Dendritic cell treated with granulocyte-macrophage colony-stimulating factor and Interleukin-4, amounts not matched to agents 40 ng/mL and 50 ng/mL, for 4 days (primary cell): ENCODE measurements at regions not wholly inside any gene's neighbourhood (a gene's known extent, or its start where the extent isn't known, plus 50 kb on each side); places are given as distances from the start of the nearest gene placed in this dataset.
"Not testable (repeated sequence)": the region's sequence is repeated elsewhere in the genome, so short reads cannot be mapped to it uniquely, and the experiment has no call there.

Experiments used
- H3K27ac Mint-ChIP-seq: one replicate; pipeline ENCODE4 v1.8.0; 2022; ENCODE audit warnings: mild to moderate bottlenecking, mixed read lengths
- H3K27me3 Mint-ChIP-seq: one replicate; pipeline ENCODE4 v1.8.0; 2022; ENCODE audit warnings: mild to moderate bottlenecking, mixed read lengths
- H3K36me3 Mint-ChIP-seq: one replicate; pipeline ENCODE4 v1.8.0; 2022; ENCODE audit warnings: low read depth, mixed read lengths
- H3K4me1 Mint-ChIP-seq: one replicate; pipeline ENCODE4 v1.8.0; 2022; ENCODE audit warnings: low read depth, mixed read lengths
- H3K4me3 Mint-ChIP-seq: one replicate; pipeline ENCODE4 v1.8.0; 2022; ENCODE audit warnings: mild to moderate bottlenecking, moderate library complexity, mixed read lengths
- H3K9me3 Mint-ChIP-seq: one replicate; pipeline ENCODE4 v1.8.0; 2022; ENCODE audit warnings: mixed read lengths
- intact Hi-C: fragments of 100-400 bp; cut with micrococcal nuclease; formaldehyde crosslinking; loops from one replicate; pipeline ENCODE4 v1.15.0; 2022

DNA sequence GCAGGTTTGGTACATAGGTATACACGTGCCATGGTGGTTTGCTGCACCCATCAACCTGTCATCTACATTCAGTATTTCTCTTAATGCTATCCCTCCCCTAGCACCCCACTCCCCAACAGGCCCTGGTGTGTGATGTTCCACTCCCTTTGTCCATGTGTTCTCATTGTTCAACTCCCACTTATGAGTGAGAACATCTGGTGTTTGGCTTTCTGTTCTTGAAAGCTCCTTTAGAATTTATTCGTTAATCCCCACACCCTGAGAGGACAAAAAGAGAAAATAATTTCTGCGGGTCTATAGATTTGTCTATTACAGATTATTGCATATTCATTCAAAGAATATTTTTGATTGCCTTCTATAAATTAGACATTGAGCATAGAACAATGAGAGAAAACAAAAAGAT is 455.5 kb downstream of the PLPP3 start:
- intact Hi-C loops: no loop called here
- H3K4me3 Mint-ChIP-seq: no peak overlapping the region

DNA sequence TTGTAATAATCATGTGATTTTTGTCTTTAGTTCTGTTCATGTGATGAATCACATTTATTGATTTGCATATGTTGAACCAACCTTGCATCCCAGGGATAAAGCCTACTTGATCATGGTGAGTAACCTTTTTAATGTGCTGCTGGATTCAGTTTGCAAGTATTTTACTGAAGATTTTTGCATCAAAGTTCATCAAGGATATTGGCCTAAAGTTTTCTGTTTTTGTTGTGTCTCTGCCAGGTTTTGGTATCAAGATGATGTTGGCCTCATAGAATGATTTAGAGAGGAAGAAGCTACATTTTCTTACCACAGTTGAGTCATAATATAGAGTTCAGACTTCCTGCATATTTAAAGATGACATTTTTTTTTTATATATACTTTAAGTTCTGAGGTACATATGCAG is 455.9 kb downstream of the PLPP3 start:
- Mint-ChIP-seq H3K27me3 (peaks cover 24% of the 10 kb centered on the region), H3K4me3 (no peak overlapping the region), H3K9me3 (peaks cover 28% of the 10 kb centered on the region), H3K4me1 (no peaks in the 10 kb centered on the region), H3K27ac (no peak overlapping the region), H3K36me3 (no peaks in the 10 kb centered on the region)
- intact Hi-C loops: no loop called here

More for the DNA sequence above, 455.5 kb downstream of the PLPP3 start:
- peaks cover 28% of the 10 kb centered on the region for H3K27me3 Mint-ChIP-seq
- H3K9me3 Mint-ChIP-seq: peaks cover 28% of the 10 kb centered on the region
- no peaks in the 10 kb centered on the region for H3K4me1 Mint-ChIP-seq
- no peak overlapping the region for H3K27ac Mint-ChIP-seq
- no peaks in the 10 kb centered on the region for H3K36me3 Mint-ChIP-seq

DNA sequence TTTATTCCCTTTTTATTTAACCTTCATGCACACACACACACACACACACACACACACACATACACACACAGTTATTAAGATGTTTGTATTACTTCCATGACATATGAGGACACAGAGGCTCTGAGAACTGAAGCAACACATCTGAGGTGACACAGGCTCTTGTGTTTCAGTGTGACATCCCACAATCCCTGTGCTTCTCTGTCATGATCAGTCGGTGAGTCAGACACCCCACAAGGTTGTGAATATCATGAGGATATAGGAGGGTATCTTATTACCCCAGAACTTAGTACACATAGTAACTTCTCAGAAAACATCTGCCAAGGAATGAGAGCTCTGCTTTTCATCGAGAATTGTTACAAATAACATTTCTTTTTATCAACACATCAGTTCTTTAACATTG is 459.3 kb downstream of the PLPP3 start:
- Mint-ChIP-seq H3K4me1 (no peaks in the 10 kb centered on the region), H3K36me3 (no peaks in the 10 kb centered on the region), H3K9me3 (peaks cover 27% of the 10 kb centered on the region), H3K4me3 (no peak overlapping the region), H3K27ac (no peak overlapping the region), H3K27me3 (peaks cover 28% of the 10 kb centered on the region)
- intact Hi-C loops: no loop called here

DNA sequence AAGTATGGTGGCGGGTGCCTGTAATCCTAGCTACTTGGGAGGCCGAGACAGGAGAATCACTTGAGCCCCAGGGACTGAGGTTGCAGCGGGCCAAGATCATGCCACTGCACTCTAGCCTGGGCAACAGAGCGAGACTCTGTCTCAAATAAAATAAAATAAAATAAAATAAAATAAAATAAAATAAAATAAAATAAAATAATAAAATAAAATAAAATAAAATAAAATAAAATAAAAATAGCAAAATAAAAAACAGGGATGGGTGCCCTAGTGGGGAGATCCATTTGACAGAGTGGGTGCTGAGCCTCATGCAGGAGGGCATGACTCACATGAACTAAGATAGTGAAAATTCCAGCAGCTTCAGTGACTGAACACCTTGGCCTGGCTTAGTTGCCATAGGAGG is 460.7 kb downstream of the PLPP3 start:
- peaks cover 27% of the 10 kb centered on the region for H3K9me3 Mint-ChIP-seq
- intact Hi-C loops, H3K4me1 Mint-ChIP-seq, H3K36me3 Mint-ChIP-seq, H3K4me3 Mint-ChIP-seq, H3K27ac Mint-ChIP-seq: not testable (repeated sequence)
- peaks cover 27% of the 10 kb centered on the region for H3K27me3 Mint-ChIP-seq

DNA sequence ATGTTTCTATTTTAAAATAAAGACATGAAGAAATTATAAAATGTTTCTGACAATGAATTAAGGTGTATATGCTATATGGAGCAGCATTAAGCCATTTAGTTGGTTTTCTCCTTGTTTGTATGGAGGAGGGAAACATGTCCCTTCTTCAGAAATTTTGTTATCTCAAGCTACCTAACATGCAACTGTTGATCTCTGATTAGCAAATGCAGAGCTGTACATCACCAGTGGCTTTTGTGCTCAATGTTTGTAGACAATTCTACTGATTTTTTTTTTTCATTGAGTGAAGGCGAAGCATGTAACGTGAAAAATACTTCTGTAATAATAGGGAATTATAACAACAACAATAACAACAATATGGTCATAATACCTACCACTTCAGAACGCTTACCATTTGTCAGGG is 463.7 kb downstream of the PLPP3 start:
- H3K27me3 Mint-ChIP-seq: peaks cover 32% of the 10 kb centered on the region
- intact Hi-C loops: no loop called here
- no peaks in the 10 kb centered on the region for H3K4me1 Mint-ChIP-seq
- no peaks in the 10 kb centered on the region for H3K36me3 Mint-ChIP-seq
- no peak overlapping the region for H3K4me3 Mint-ChIP-seq
- H3K9me3 Mint-ChIP-seq: peaks cover 8% of the 10 kb centered on the region
- H3K27ac Mint-ChIP-seq: no peak overlapping the region

DNA sequence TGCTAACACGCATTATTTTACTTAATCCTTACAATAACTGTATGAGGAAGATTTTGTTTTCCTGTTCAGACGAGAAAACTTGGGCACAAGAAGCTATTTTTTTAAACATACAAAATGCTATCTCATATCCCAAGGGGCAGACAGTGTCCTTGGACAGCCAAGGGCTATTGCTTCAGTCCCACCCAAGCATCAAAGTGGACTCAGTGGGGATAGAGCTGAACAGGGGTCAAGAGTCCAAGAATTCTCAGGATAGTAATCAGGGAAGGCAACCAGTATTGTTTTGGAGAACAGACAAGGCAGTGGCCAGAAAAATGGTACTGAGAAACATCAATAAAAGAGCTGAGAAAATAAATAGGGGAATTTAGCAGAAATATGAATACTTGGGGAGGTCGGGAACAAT is 465.7 kb downstream of the PLPP3 start:
- Mint-ChIP-seq H3K9me3 (peaks cover 8% of the 10 kb centered on the region), H3K27ac (no peak overlapping the region), H3K4me1 (no peaks in the 10 kb centered on the region), H3K4me3 (no peak overlapping the region), H3K27me3 (peaks cover 35% of the 10 kb centered on the region), H3K36me3 (no peaks in the 10 kb centered on the region)
- intact Hi-C loops: no loop called here

DNA sequence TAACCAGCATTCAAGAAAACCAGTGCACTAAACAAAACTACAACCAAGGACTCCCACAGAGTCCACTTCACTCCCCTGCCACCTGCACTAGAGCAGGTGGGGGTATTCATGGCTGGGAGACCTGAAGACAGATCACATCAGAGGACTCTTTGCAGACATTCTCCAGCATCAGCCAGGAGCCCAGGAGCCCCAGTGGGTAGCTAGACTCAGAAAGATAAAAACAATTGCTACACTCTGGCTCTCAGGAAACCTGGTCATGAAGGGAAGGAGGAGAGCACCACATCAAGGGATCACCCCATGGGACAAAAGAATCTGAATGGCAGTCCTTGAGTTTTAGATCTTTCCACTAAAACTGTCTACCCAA is 472.1 kb downstream of the PLPP3 start:
- Mint-ChIP-seq H3K27ac (no peak overlapping the region), H3K4me3 (no peak overlapping the region), H3K27me3 (peaks cover 34% of the 10 kb centered on the region), H3K4me1 (no peaks in the 10 kb centered on the region), H3K9me3 (peaks cover 41% of the 10 kb centered on the region), H3K36me3 (no peaks in the 10 kb centered on the region)
- intact Hi-C loops: no loop called here

DNA sequence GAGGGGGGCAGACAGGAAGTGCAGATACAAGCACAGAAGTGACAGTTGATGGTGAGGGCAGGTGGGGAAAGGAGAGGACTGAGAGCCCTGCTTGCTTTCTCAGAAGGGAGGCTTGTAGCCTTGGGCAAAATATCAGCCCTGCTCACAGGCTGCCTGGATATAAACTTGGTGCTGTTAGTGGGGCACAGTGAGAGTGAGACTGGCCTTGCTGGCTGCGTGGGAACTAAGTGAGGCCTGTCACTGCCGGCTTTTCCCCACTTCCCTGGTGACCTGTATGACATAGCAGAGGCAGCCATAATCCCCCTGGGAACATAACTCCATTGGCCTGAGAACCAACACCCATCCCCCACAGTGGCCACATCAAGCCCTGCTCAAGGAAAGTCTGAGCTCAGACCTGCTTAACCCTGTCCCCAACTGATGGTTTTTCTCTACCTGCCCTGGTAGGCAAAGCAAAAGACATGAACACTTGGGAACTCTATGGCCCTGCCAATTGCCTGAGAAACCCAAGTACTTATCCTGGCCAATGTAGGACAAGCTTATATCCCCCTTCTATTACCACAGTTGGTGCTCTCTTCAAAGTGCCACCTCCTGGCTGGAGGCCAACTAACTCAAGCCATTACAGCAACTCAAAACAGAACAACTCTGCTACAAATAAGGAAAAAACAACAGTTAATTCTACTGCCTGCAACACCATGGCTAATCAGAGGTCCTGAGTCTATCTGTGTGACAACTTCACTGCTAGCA is 472.7 kb downstream of the PLPP3 start:
- intact Hi-C loops: no loop called here
- no peak overlapping the region for H3K27ac Mint-ChIP-seq
- H3K4me1 Mint-ChIP-seq: no peaks in the 10 kb centered on the region
- no peak overlapping the region for H3K4me3 Mint-ChIP-seq
- peaks cover 36% of the 10 kb centered on the region for H3K27me3 Mint-ChIP-seq
- no peaks in the 10 kb centered on the region for H3K36me3 Mint-ChIP-seq
- H3K9me3 Mint-ChIP-seq: peaks cover 41% of the 10 kb centered on the region

DNA sequence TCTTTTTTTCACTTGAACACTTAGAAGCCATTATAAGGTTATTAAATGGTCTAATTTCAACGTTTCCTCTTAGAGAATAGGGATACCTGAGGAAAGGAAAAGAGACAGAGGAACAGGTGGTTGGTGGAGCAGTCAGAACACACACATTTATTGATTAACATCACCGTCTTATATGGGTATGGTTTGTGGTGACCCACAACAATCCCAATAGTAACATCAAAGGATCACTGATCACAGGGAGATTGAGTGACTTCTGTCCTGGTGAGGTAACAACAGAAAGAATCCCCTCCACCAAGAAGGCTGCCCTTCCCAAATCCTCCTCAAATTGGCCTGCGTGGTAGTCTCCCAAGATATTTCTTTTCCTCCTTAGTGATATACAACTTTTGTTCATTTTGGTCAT is 474.0 kb downstream of the PLPP3 start:
- Mint-ChIP-seq H3K27me3 (peaks cover 29% of the 10 kb centered on the region), H3K4me1 (no peaks in the 10 kb centered on the region), H3K27ac (no peak overlapping the region), H3K9me3 (peaks cover 41% of the 10 kb centered on the region), H3K36me3 (no peaks in the 10 kb centered on the region), H3K4me3 (no peak overlapping the region)
- intact Hi-C loops: no loop called here

DNA sequence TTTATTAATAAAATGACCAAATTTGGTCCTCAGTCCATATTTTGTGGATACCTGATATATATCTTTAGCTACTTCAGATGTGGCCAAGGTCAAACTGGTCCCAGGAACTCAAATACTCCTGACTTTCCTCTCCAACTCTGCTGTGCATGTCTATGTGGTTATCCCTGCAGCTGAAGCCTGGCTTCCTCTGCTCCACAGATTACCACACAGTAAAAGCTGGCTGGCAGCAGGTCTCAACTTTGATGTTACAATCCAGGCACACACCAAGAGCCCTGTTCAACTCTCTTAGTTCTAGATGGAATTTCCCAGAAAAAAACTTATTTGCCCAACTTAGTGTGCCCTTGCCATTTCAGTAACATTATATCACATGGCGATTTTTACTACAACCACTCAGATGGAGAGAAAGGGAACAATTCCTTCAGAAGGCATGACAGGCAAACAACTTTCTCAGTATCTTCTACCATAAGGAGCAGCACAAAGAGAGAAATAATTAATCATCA is 479.5 kb downstream of the PLPP3 start:
- H3K36me3 Mint-ChIP-seq: no peaks in the 10 kb centered on the region
- peaks cover 13% of the 10 kb centered on the region for H3K9me3 Mint-ChIP-seq
- no peak overlapping the region for H3K27ac Mint-ChIP-seq
- H3K27me3 Mint-ChIP-seq: peaks cover 9% of the 10 kb centered on the region
- intact Hi-C loops: no loop called here
- no peak overlapping the region for H3K4me3 Mint-ChIP-seq
- H3K4me1 Mint-ChIP-seq: peaks cover 12% of the 10 kb centered on the region

DNA sequence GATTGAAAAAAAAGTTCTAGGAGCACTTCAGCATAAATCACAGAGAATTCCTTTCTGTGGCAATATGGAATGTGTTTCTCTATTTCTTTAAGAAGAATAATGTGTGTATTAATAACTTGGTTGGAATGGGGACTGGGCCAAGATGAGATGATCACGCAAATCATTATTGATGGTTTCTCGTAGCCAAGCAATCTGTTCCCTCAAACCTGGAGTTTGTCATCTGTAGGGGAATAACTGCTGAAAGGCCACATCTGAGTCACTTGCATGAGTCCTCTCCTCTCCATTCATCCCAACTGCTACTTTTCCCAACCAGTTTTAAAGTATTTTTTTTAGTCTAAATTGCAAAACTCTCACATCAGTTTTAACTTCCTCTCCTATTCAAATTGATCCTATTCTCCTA is 480.4 kb downstream of the PLPP3 start:
- H3K9me3 Mint-ChIP-seq: peaks cover 4% of the 10 kb centered on the region
- H3K27ac Mint-ChIP-seq: no peak overlapping the region
- H3K36me3 Mint-ChIP-seq: no peaks in the 10 kb centered on the region

DNA sequence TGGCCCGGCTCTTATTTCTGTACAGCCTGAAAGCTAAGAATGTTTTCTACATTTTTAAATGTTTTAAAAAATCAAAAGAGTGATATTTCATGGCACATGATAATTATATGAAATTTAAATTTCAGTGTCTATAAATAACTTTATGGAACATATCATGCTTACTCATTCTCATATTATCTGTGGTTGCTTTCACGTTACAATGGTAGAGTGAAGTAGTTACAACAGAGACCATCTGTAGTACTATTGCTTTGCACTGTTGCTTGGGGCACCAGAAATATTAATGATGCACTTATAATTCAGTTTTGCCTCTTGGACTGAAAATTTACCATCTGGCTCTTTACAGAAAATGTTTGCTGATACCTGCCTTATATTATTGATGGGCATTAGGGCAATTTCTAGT is 481.6 kb downstream of the PLPP3 start:
- Mint-ChIP-seq H3K9me3 (no peaks in the 10 kb centered on the region), H3K36me3 (no peaks in the 10 kb centered on the region), H3K27me3 (peaks cover 8% of the 10 kb centered on the region), H3K27ac (no peak overlapping the region), H3K4me3 (no peak overlapping the region), H3K4me1 (peaks cover 12% of the 10 kb centered on the region)
- intact Hi-C loops: no loop called here

More for the DNA sequence above, 480.4 kb downstream of the PLPP3 start:
- Mint-ChIP-seq H3K4me1 (peaks cover 12% of the 10 kb centered on the region), H3K4me3 (no peak overlapping the region), H3K27me3 (peaks cover 9% of the 10 kb centered on the region)
- intact Hi-C loops: no loop called here

DNA sequence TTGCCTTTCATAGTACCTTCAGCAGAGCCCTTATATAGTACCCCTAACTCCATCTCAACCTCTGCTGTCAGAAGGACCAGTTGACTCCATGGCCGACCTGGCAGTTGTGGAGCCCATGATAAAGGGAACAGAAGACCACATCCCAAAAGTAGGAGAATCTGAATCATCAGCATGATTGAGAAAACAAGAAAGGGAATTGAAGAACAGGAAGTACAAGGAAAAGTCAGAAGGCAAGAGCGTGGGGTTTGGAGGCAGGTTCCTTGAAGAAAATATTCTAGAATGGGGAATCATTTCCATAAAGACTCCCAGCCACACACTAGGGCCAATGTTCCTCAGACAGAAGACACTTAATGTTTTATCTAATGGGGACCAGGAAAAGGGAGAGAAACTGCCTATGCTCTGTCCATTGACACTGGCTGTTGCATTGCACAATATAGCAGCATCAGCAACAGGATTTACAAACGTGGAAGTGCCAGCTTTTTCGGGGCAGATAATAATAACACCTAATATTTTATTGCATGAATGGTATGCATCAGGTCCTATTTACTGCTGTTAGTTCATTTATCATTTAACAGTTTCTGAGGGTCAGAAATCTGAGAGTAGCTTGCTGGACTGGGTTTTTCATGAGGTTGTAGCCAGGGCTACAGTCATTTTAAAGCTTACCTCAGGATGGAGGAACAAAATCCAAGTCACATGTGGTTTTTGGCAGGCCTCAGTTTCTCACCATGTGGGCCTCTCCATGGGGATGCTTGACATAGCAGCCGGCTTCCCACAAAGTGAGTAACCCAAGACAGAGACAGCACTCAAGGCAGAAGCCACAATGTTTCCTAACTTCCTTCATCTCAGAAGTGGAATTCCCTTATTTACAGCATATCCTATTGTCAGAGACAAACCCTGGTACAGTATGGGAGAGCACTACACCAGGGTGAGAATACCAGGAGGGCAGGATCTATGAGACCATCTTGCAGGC is 483.4 kb downstream of the PLPP3 start:
- no peaks in the 10 kb centered on the region for H3K36me3 Mint-ChIP-seq
- intact Hi-C loops: no loop called here

DNA sequence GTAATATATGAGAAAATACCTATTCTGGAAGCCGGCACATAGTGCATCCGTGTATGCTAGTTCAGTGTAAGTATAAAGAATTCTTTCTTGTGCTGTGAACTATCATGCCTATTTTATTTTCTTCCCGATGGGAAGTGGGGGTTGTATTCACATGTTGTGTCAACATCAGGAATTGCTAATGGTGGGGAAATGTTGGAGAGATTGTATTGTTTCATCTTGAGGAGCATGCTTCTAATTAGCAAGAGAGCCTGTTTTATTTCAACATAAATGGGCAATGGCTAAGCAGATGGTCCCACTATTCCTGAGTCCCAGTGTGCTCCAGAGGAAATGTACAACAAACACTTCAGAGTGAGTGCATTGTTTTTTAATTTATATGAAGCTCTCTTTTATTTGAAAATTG is 485.2 kb downstream of the PLPP3 start:
- H3K4me1 Mint-ChIP-seq: peaks cover 12% of the 10 kb centered on the region
- H3K36me3 Mint-ChIP-seq: no peaks in the 10 kb centered on the region
- no peak overlapping the region for H3K27ac Mint-ChIP-seq
- intact Hi-C loops: no loop called here
- no peaks in the 10 kb centered on the region for H3K9me3 Mint-ChIP-seq
- peaks cover 4% of the 10 kb centered on the region for H3K27me3 Mint-ChIP-seq
- H3K4me3 Mint-ChIP-seq: no peak overlapping the region

More for the DNA sequence above, 483.4 kb downstream of the PLPP3 start:
- no peaks in the 10 kb centered on the region for H3K9me3 Mint-ChIP-seq
- no peak overlapping the region for H3K4me3 Mint-ChIP-seq
- no peak overlapping the region for H3K27ac Mint-ChIP-seq
- H3K4me1 Mint-ChIP-seq: peaks cover 12% of the 10 kb centered on the region
- H3K27me3 Mint-ChIP-seq: peaks cover 2% of the 10 kb centered on the region
